HG02884 (cell line): ENCODE measurements at regions not wholly inside any gene's neighbourhood (a gene's known extent, or its start where the extent isn't known, plus 50 kb on each side); places are given as distances from the start of the nearest gene placed in this dataset.
"Not testable (repeated sequence)": the region's sequence is repeated elsewhere in the genome, so short reads cannot be mapped to it uniquely, and the experiment has no call there.

Experiments
- ATAC-seq: cut with Tn5 transposase; IDR thresholded peaks from one replicate; pipeline ENCODE4 v1.9.1; 2021; ENCODE audit warnings: mild to moderate bottlenecking, moderate library complexity; ENCODE audit not compliant: unreplicated experiment

DNA sequence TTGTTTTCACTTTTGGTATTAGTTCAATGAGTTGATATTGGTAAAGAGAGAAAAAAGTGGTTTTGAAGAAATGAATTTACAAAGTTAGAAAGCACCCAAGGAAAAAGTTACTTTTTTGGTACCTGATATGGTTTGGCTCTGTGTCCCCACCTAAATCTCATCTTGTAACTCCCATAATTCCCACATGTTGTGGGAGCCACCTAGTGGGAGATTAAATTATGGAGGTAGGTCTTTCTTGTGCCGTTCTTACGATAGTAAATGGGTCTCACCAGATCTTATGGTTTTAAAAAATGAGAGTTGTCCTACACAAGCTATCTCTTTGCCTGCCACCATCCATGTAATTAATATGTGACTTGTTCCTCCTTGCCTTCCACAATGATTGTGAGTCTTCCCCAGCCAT lies 965.6 kb upstream of the NRXN1 start:
- ATAC-seq: no peak

DNA sequence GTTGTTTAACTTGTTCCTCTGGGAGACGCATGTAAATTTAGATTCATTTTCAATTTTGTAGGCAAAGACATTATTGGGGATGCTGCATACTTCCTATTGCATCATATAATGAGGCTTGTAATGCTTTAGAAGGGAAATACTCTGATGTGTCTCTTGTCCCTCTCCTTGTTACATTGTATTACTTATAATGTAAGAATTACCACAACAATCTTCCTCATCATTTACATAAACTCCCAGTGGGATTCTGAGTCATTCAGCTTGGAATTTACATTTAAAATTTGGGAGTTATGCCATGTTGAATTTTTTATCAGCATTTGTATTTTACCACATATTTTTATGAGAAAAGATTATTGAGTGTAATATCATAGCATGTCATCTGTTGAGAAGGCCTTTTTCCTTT lies 963.4 kb upstream of the NRXN1 start:
- ATAC-seq: no peak

GRCh38 chr2:51994123-51994763 lies 962.3 kb upstream of the NRXN1 start:
- ATAC-seq: no peak

- ATAC-seq: no peak
Observed at GRCh38 chr2:51990684-51991083, 958.8 kb upstream of the NRXN1 start.

DNA sequence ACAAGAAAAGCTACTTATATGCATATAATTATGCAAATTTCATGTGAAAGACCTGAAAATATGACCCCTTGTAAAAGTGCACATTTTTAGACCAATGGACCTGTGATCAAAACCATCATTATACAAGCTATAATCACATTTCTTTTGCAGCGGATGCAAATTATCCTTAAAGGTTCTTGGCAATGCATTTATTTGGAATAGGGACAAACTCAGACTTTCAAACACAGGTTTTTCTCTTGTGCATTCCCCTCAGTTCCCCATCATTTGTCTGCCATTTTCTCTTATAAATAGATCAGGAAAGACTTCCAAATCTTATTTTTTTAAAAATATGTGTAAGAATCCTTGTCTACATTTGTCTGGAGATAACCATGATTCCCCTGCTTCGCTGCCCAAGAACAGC lies 954.2 kb upstream of the NRXN1 start:
- no peak for ATAC-seq

GRCh38 chr2:51981783-51982182 lies 949.9 kb upstream of the NRXN1 start:
- no peak for ATAC-seq

DNA sequence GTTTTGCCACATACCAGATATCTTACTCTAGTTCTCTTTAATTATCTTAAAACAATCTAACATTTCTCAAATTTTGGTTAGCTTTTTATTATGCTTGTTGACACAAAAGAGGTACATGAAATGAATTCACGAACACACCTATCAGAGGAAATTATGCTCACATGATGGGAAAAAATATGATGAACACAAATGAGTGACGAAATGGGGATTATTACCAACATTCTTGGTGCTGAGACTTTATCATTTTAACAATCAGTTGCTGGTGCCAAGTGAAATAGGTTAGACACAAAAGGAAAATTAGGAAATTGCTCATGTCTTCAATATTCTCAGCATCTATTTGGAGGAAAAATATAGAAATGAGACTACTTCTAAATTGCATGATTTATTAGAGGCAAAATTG lies 944.7 kb upstream of the NRXN1 start:
- no peak for ATAC-seq

GRCh38 chr2:51971136-51971535 lies 939.2 kb upstream of the NRXN1 start:
- ATAC-seq: no peak

- ATAC-seq: no peak
Observed at GRCh38 chr2:51969347-51969746, 937.4 kb upstream of the NRXN1 start.

DNA sequence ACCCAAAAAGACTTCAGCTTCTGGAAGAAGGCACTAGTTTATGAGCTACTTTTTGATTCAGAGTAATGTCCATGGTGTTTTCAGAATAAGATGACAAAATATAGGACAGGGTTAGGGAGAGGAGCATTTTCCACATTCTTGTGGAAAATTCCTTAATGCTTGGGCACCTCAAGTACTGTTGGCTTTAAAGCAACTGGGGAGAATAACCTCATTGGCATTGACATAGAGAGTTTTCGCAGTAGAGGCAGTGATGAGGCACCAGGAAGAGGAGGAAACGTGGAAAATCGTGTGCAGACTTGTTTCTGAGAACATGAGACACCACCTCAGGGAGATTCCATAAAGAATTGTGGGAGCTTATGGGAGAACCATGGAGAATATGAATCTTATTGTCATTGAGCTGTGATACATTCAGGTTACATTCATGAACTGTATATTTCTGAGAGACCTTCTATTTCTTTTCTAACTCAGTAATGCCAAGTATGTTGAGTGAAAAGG lies 929.0 kb upstream of the NRXN1 start:
- no peak for ATAC-seq

GRCh38 chr2:51960281-51960680 lies 928.3 kb upstream of the NRXN1 start:
- no peak for ATAC-seq

GRCh38 chr2:51959696-51960095 lies 927.8 kb upstream of the NRXN1 start:
- no peak for ATAC-seq

- ATAC-seq: no peak
Observed at GRCh38 chr2:51953931-51954330, 922.0 kb upstream of the NRXN1 start.

DNA sequence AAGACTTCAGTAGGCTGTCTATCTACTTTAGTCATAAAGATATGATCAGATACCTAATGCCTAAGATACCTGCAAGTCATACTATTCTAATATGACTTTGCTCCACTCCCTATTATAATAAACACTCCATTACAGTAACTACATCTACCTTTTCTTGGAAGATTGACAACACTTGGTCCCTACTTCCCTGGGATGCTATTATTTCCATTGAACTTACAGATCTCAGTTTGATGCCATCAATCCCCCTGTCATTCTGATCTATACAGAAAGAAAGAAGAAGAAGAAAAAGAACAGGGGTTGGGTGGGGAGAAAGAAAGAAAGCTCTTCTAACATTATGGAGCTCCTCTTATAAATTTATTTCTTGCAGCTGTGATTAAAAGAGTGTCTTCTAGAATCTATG lies 889.1 kb upstream of the NRXN1 start:
- no peak for ATAC-seq

DNA sequence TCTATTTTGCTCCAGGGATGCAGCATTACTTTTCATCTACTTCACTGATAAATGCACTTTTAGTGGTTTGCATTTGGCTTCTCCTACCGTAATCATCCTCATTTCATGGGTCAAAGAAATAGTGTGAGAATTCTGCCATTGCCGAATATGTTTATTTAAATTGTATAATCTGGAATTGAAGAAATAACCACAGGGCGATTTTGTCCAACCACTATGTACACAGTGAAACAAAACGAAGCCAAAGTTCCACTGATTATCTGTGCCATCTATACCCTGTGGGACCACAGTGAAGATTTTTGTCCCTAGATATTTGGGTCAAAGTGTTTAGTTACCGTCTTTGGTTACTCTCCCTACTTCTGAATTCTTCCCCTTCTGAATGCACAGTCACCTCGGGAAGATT lies 888.6 kb upstream of the NRXN1 start:
- no peak for ATAC-seq

DNA sequence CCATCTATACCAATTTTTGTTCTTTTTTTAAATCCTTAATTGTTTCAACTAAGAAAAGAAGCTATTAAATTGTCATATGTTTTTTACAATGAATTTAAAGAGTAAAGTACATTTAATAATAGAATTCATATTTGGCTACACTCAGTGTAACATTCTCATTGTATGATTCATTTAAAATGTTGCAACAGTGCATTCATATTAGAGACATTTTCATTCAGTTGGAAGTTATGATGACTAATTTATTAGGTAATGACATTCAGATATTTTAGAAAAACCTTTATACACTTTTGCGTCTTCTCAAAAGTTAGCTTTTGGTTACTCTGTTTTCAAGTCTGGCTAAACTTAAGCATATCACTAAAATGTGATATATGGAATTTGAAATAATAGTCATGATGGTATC lies 887.5 kb upstream of the NRXN1 start:
- no peak for ATAC-seq

DNA sequence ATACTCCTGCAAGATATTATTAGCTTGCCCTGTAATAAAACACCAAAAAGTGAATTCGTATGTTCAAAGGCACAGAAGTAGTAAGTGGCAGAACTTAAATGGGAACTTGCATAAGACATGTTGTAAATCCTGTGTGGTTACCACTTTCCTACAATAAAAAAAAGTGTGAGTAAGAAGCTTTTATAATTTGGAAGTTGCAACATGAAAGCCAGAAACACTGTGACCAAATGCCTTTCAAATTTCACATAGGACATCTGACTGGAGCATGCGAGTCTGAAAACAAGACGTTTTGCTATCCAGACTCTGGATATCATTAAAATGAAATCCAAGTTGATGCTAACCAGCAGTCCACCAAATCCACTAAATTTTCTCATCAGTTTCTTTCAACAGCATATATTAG lies 886.2 kb upstream of the NRXN1 start:
- no peak for ATAC-seq

DNA sequence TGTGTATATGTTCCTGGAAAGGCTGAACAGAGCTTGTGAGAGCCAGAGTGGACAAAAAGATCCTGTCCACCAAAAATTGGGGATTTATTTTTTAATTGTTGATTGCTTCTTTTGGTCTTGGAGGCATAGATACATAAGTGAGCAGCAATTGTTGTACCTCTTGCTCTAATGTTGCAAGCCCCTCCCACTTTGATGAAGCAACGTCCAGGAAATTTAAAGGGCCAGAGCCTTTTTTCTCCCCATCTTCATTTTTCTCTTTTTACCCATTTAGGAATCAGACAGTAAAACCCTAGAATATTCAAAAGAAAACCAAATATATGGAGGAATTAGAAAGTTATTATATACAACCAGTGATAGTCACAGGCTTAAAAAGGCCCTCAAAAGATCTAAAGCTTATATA lies 871.8 kb upstream of the NRXN1 start:
- ATAC-seq: no peak

DNA sequence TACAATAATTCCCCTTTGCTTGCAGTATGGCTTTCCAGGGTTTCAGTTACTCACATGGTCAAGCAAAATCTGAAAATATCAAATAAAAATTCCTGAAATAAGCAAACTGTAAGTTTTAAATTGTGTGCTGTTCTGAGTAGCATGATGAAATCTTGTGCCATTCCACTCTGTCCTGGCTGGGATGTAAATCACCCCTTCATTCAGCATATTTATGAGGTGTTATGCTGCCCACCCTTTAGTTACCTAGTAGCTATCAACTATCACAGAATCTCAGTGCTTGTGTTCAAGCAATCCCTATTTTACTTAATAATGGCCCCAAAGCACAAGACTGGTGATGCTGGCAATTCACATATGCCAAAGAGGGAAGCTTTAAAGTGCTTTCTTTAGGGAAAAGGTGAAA lies 867.7 kb upstream of the NRXN1 start:
- ATAC-seq: no peak

DNA sequence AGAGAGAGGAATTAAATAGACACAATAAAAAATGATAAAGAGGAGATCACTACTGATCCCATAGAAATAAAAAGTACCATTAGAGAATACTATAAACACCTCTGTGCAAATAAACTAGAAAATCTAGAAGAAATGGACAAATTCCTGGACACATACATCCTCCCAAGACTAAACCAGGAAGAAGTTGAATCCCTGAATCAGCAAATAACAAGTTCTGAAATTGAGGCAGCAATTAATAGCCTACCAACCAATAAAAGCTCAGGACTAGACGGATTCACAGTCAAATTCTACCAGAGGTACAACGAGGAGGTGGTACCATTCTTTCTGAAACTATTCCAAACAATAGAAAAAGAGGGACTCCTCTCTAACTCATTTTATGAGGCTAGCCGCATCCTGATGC lies 862.7 kb upstream of the NRXN1 start:
- not testable (repeated sequence) for ATAC-seq

GRCh38 chr2:51888120-51888519 lies 856.2 kb upstream of the NRXN1 start:
- no peak for ATAC-seq

DNA sequence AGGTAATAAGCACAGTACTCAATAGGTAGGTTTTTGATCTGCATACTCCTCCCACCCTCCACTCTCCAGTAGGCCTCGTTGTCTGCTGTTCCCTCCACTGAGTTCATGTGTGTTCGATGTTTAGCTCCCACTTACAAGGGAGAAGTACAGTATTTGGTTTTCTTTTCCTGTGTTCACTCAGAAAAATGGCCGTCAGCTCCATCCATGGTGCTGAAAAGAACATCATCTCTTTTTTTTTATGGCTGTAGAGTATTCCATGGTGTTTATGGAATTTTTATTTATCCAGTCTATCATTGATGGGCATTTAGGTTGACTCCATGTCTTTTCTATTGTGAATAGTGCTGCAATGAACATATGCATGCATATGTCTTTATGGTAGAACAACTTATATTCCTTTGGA lies 849.7 kb upstream of the NRXN1 start:
- no peak for ATAC-seq

DNA sequence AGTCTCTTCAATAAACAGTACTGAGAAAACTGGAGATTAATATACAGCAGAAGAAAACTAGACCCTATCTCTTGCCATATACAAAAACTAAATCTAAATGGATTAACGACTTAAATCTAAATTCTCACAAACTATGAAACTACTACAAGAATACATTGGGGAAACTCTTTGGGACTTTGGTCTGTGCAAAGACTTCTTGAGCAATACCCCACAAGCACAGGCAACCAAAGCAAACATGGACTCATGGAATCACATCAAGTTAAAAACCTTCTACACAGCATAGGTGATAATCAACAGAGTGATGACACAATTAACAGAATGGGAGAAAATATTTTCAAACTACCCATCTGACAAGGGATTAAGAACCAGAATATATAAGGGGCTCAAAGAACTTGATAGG lies 848.2 kb upstream of the NRXN1 start:
- no peak for ATAC-seq
